ENCODE measurements at regions not wholly inside any gene's neighbourhood (a gene's known extent, or its start where the extent isn't known, plus 50 kb on each side); places are given as distances from the start of the nearest gene placed in this dataset.
A peak's percentile ranks its signal among the peaks of the same experiment; 100 is the strongest.

GRCh38 chr2:71742953-71743601 is 289.7 kb downstream of the DYSF start (continued):
- TF ChIP-seq ZBTB11 (CRISPR knock-in tag; IDR thresholded peaks at IDR 0.05) (peak in 1 of 3 experiments; percentile 75; a peak in 1 of 6 replicates), RAD51 (IDR thresholded peaks at IDR 0.05; ENCODE audit: borderline replicate concordance, low read depth) (no peak), CREB3L1 (IDR thresholded peaks at IDR 0.05; ENCODE audit: borderline replicate concordance, low read depth) (peak; percentile 51; the same call in 1 of the 2 replicates), E2F3 (CRISPR knock-in tag; IDR thresholded peaks at IDR 0.05) (no peak), E2F5 (CRISPR knock-in tag; IDR thresholded peaks at IDR 0.05) (no peak), ZNF740 (CRISPR knock-in tag; IDR thresholded peaks at IDR 0.05) (no peak), ZNF740 (tag; IDR thresholded peaks at IDR 0.05) (0 out of 4 replicates have a peak, but pooled peaks of 1 of the 2 experiments have one; percentile 21), SRF (CRISPR knock-in tag; IDR thresholded peaks at IDR 0.05) (no peak), KDM5B (IDR thresholded peaks at IDR 0.05; ENCODE audit: insufficient replicate concordance, low read depth, low read length) (no peak), NCOR1 (IDR thresholded peaks at IDR 0.05) (peak; percentile 19; the same call in 1 of the 2 replicates)
- TF ChIP-seq, protein P1, sequence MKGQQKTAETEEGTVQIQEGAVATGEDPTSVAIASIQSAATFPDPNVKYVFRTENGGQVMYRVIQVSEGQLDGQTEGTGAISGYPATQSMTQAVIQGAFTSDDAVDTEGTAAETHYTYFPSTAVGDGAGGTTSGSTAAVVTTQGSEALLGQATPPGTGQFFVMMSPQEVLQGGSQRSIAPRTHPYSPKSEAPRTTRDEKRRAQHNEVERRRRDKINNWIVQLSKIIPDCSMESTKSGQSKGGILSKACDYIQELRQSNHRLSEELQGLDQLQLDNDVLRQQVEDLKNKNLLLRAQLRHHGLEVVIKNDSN (CRISPR knock-in tag; IDR thresholded peaks at IDR 0.05), result no peak
- TF ChIP-seq, protein P2, sequence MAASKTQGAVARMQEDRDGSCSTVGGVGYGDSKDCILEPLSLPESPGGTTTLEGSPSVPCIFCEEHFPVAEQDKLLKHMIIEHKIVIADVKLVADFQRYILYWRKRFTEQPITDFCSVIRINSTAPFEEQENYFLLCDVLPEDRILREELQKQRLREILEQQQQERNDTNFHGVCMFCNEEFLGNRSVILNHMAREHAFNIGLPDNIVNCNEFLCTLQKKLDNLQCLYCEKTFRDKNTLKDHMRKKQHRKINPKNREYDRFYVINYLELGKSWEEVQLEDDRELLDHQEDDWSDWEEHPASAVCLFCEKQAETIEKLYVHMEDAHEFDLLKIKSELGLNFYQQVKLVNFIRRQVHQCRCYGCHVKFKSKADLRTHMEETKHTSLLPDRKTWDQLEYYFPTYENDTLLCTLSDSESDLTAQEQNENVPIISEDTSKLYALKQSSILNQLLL (CRISPR knock-in tag; IDR thresholded peaks at IDR 0.05; ENCODE audit: borderline replicate concordance), result no peak
- TF ChIP-seq, protein P3, sequence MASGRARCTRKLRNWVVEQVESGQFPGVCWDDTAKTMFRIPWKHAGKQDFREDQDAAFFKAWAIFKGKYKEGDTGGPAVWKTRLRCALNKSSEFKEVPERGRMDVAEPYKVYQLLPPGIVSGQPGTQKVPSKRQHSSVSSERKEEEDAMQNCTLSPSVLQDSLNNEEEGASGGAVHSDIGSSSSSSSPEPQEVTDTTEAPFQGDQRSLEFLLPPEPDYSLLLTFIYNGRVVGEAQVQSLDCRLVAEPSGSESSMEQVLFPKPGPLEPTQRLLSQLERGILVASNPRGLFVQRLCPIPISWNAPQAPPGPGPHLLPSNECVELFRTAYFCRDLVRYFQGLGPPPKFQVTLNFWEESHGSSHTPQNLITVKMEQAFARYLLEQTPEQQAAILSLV (tag; IDR thresholded peaks at IDR 0.05), result no peak

Measured in K562 (cell line).